Spleen (tissue), 11 donors: ENCODE measurements at regions not wholly inside any gene's neighbourhood (a gene's known extent, or its start where the extent isn't known, plus 50 kb on each side); places are given as distances from the start of the nearest gene placed in this dataset.

ENCODE experiments used
- DNase-seq: peaks from one replicate; pipeline ENCODE4 v3.0.0-alpha.2; 2020
- H3K27ac ChIP-seq, 8 donors: fragments of 200-600 bp; sonication (generic) in 7 of 8; 1 replicate in 4 of 8; 2 replicates in 4 of 8; pipeline versions ENCODE4 v1.5.0 to v1.8.0; 2016 to 2021; ENCODE audit warnings: inconsistent platforms in 4 of 8, mild to moderate bottlenecking in 4 of 8, moderate library complexity in 1 of 8
- H3K27me3 ChIP-seq, 7 donors: fragments of 200-600 bp; sonication (generic) in 6 of 7; replicated peaks in 1 of 7; 1 replicate in 4 of 7; 2 replicates in 3 of 7; pipeline versions ENCODE4 v1.5.0 to v1.8.0; 2016 to 2021; ENCODE audit warnings: inconsistent platforms in 3 of 7, mild to moderate bottlenecking in 1 of 7
- H3K36me3 ChIP-seq, 6 donors: fragments of 200-600 bp; sonication (generic) in 5 of 6; 1 replicate in 4 of 6; 2 replicates in 2 of 6; pipeline versions ENCODE4 v1.5.0 to v1.8.0; 2016 to 2021; ENCODE audit warnings: inconsistent platforms in 2 of 6
- H3K4me1 ChIP-seq, 6 donors: fragments of 200-600 bp; sonication (generic) in 5 of 6; 1 replicate in 3 of 6; 2 replicates in 3 of 6; pipeline versions ENCODE4 v1.5.0 to v1.8.0; 2016 to 2021; ENCODE audit warnings: inconsistent platforms in 3 of 6
- H3K4me3 ChIP-seq, 8 donors: fragments of 200-600 bp; sonication (generic) in 7 of 8; 1 replicate in 4 of 8; 2 replicates in 4 of 8; pipeline versions ENCODE4 v1.5.0 to v1.8.0; 2016 to 2021; ENCODE audit warnings: inconsistent platforms in 4 of 8, mild to moderate bottlenecking in 4 of 8, moderate library complexity in 2 of 8
- H3K9me3 ChIP-seq, 8 donors: fragments of 200-600 bp; sonication (generic) in 7 of 8; 1 replicate in 4 of 8; 2 replicates in 4 of 8; pipeline versions ENCODE4 v1.5.0 to v1.8.0; 2016 to 2021; ENCODE audit warnings: inconsistent platforms in 4 of 8
- CTCF ChIP-seq, 11 experiments: fragments of 200-600 bp in 7 of 11; fragments of 450-650 bp in 4 of 11; sonication (generic) in 4 of 11; IDR thresholded peaks in 8 of 11; conservative IDR thresholded peaks in 3 of 11; 1 replicate in 7 of 11; 2 replicates in 4 of 11; pipeline versions ENCODE4 v1.4.0 to v1.8.0; 2016 to 2021; ENCODE audit warnings: antibody characterized with exemption in 11 of 11, inconsistent platforms in 4 of 11, mild to moderate bottlenecking in 1 of 11
- POLR2A ChIP-seq, 3 donors: fragments of 450-650 bp; IDR thresholded peaks; one replicate each; pipeline ENCODE4 v1.5.1; 2017; ENCODE audit warnings: antibody characterized with exemption in 3 of 3, mild to moderate bottlenecking in 1 of 3
- POLR2AphosphoS5 ChIP-seq, 3 donors: sonication (generic); formaldehyde crosslinking; IDR thresholded peaks; one replicate each; pipeline ENCODE4 v1.5.1; 2017; ENCODE audit warnings: antibody characterized with exemption in 3 of 3
- WGBS, 5 donors: extraction: QIAGEN DNeasy Blood & Tissue Kit in 3 of 5; methylation state at CpG; one replicate each; pipeline versions ENCODE4 v1.1.5 to v1.1.7; 2013 to 2018; 5-methylcytosine and 5-hydroxymethylcytosine counted together
- intact Hi-C: fragments of 100-400 bp; cut with DNase I; formaldehyde crosslinking; loops from one replicate; pipeline ENCODE4 v1.15.0; 2023; ENCODE audit warnings: low total_unique reads
- donor health status: healthy with polysubstance abuse.
- donor health status: DM: no; HTN: no; CAD: no; lungs with moderate emphysema.
- donor health status: DM: no; HTN: no; CAD: no.
- donor health status: Bipolar disorder and iron deficiency.
- donor health status: healthy.
- donor health status: DM: no; HTN: no; CAD: no.
- donor health status: DM: yes; HTN: yes; CAD: no.

- 87 to 98% (median 87%) methylated on average over 4 of the region's 4 CpGs for WGBS, 5 donors
- intact Hi-C loops, result no loop called here
- Histone ChIP-seq H3K4me3 (no peak overlapping the region), H3K27me3 (no peaks in the 10 kb centered on the region), H3K9me3 (no peaks in the 10 kb centered on the region), H3K36me3 (no peaks in the 10 kb centered on the region), H3K4me1 (no peaks in the 10 kb centered on the region), H3K27ac (no peak overlapping the region)
- no peak for DNase-seq
- TF ChIP-seq POLR2AphosphoS5 (IDR thresholded peaks at IDR 0.05) (no peak), CTCF (IDR thresholded peaks at IDR 0.05 in 8 of 11, conservative IDR thresholded peaks at IDR 0.05 in 3 of 11) (no peak), POLR2A (IDR thresholded peaks at IDR 0.05) (no peak)
Measured at GRCh38 chr12:77492536-77492935, 338.2 kb upstream of the NAV3 start.

- no peak for DNase-seq
- 83 to 92% (median 90%) methylated on average over 4 of the region's 4 CpGs for WGBS, 5 donors
- no peaks in the 10 kb centered on the region for H3K36me3 ChIP-seq
- TF ChIP-seq POLR2A (IDR thresholded peaks at IDR 0.05) (no peak), CTCF (IDR thresholded peaks at IDR 0.05 in 8 of 11, conservative IDR thresholded peaks at IDR 0.05 in 3 of 11) (no peak)
- intact Hi-C loops, result no loop called here
- no peaks in the 10 kb centered on the region for H3K9me3 ChIP-seq
- H3K27me3 ChIP-seq, result no peaks in the 10 kb centered on the region
- H3K4me3 ChIP-seq, result no peak overlapping the region
- H3K4me1 ChIP-seq, result no peaks in the 10 kb centered on the region
- H3K27ac ChIP-seq, result no peak overlapping the region
Measured at GRCh38 chr12:77489331-77489970, 341.2 kb upstream of the NAV3 start.

DNA sequence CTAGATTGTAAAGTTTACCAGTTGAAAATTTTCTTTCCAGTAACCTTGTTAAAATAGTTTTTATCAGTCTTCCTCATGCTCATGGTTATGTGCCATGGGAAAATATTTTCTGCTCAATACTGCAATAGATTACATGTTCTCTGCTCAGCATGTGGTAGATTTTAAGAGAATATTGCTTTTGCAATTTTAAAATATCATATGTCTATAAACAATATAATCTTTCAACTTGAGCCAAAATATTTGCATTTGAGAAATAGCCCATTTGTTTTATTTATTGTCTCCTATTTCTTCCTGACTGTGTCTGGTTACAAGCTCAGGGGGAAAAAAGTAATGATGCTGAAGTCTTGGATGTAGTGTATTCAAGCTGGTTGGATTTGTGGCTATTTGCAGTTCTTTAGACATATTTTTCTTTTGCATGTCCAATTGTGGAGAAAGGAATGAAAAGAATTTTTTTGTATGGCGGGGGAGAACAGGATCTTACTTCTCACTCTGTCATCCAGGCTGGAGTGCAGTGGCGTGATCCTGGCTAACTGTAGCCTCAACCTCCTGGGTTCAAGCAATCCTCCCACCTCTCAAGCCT, 342.6 kb upstream of the NAV3 start:
- no peak for DNase-seq
- H3K27me3 ChIP-seq, result no peaks in the 10 kb centered on the region
- H3K27ac ChIP-seq, result no peak overlapping the region
- TF ChIP-seq POLR2A (IDR thresholded peaks at IDR 0.05), result no peak
- TF ChIP-seq POLR2AphosphoS5 (IDR thresholded peaks at IDR 0.05), result no peak
- no peak for TF ChIP-seq CTCF (IDR thresholded peaks at IDR 0.05 in 8 of 11, conservative IDR thresholded peaks at IDR 0.05 in 3 of 11)
- no peak overlapping the region for H3K4me3 ChIP-seq
- H3K36me3 ChIP-seq, result no peaks in the 10 kb centered on the region
- 67 to 79% (median 73%) methylated on average over 2 of the region's 2 CpGs for WGBS, 5 donors
- intact Hi-C loops, result no loop called here
- H3K4me1 ChIP-seq, result no peaks in the 10 kb centered on the region
- H3K9me3 ChIP-seq, result no peaks in the 10 kb centered on the region

DNA sequence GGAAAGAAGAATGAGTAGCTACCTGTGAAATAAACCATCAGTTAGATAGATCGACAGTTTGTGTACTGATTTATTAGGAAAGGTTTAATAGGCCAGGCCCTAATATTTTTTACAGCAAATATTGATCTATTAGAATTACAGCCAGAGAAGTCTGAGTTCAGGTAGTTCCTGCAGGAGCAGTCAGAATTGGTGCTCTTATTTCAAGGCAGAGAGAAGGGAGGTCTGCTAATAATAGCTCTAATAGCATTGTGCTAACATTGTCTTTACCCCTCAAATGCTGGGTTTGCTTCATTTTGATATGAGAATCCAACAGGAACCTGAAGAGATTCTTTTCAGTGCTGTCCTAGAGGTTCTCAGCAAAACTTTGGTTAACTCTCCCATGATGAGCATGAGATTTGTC, 343.8 kb upstream of the NAV3 start:
- intact Hi-C loops, result no loop called here
- WGBS, 5 donors, result 74 to 94% (median 80%) methylated on average over 1 of the region's 1 CpG
- no peak overlapping the region for H3K4me3 ChIP-seq
- H3K27ac ChIP-seq, result no peak overlapping the region
- H3K9me3 ChIP-seq, result no peaks in the 10 kb centered on the region
- no peaks in the 10 kb centered on the region for H3K27me3 ChIP-seq
- no peak for DNase-seq
- TF ChIP-seq POLR2AphosphoS5 (IDR thresholded peaks at IDR 0.05), result no peak
- TF ChIP-seq CTCF (IDR thresholded peaks at IDR 0.05 in 8 of 11, conservative IDR thresholded peaks at IDR 0.05 in 3 of 11), result no peak
- TF ChIP-seq POLR2A (IDR thresholded peaks at IDR 0.05), result no peak
- H3K36me3 ChIP-seq, result no peaks in the 10 kb centered on the region
- H3K4me1 ChIP-seq, result no peaks in the 10 kb centered on the region
